ENCODE measurements at regions not wholly inside any gene's neighbourhood (a gene's known extent, or its start where the extent isn't known, plus 50 kb on each side); places are given as distances from the start of the nearest gene placed in this dataset.
"Not testable (repeated sequence)": the region's sequence is repeated elsewhere in the genome, so short reads cannot be mapped to it uniquely, and the experiment has no call there.

- DNase-seq (ENCODE audit: extremely low read depth in 1 of 2, low read depth in 1 of 2) = no peak
Observed at GRCh38 chr16:88298181-88298832, 84.5 kb upstream of the ZNF469 start.

DNA sequence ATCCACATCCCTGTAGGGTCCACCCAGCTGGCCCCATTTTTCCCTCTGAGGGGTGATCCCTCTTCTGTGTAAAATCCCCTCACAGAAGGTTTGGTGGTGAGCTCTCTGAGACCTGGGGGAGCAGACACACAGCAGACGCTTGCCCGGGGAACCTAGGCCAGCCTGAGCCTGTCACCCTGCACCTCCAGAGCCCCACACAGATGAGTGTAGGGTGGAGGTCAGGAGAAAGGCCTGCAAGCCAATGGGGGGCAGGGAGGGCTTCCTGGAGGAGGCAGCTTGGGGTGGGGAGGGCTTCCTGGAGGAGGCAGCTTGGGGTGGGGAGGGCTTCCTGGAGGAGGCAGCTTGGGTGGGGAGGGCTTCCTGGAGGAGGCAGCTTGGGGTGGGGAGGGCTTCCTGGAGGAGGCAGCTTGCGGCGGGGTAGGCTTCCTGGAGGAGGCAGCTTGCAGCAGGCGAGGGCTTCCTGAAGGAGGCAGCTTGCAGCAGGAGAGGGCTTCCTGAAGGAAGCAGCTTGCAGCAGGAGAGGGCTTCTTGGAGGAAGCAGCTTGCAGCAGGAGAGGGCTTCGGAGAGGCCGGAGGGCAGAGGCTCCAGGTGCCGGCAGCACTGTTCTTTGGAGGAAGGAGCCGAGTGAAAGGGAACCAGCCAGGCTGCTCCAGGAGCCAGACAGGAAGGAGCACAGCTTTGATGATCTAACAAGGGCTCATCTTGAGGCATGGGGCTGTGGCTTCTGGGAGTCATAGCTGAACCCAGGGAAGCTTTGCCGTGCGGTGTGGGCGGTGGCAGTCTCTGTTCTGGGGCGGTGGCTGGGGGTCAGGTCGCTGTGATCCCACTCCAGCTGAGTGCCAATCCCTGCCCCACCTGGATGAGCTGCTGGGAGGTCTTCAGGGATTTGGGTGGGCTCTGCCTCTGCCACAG lies 83.7 kb upstream of the ZNF469 start:
- DNase-seq (ENCODE audit: extremely low read depth in 1 of 2, low read depth in 1 of 2) = no peak

- DNase-seq (ENCODE audit: extremely low read depth in 1 of 2, low read depth in 1 of 2) = no peak
Observed at GRCh38 chr16:88299751-88300462, 82.9 kb upstream of the ZNF469 start.

DNA sequence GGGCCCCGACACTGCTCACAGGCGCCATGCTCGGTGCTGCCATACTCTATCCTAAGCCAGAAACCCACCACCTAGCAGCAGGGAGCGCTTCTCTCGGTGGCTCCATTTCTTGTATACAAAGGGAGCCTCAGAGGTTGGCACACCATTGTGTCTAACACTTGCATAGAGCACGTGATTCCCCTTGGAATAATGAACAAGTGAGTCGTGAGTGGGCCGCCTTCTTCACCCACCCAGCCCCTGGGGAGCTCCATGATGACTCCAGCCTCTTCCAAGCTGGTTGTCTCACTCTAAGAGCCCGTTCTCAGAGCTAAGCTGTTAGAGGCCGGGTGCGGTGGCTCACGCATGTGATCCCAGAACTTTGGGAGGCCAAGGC lies 82.3 kb upstream of the ZNF469 start:
- DNase-seq (ENCODE audit: extremely low read depth in 1 of 2, low read depth in 1 of 2) = no peak

- DNase-seq (ENCODE audit: extremely low read depth in 1 of 2, low read depth in 1 of 2) = no peak
Observed at GRCh38 chr16:88301431-88301830, 81.3 kb upstream of the ZNF469 start.

- no peak for DNase-seq (ENCODE audit: extremely low read depth in 1 of 2, low read depth in 1 of 2)
Observed at GRCh38 chr16:88301886-88302285, 80.9 kb upstream of the ZNF469 start.

GRCh38 chr16:88302666-88303065 lies 80.1 kb upstream of the ZNF469 start:
- no peak for DNase-seq (ENCODE audit: extremely low read depth in 1 of 2, low read depth in 1 of 2)

DNA sequence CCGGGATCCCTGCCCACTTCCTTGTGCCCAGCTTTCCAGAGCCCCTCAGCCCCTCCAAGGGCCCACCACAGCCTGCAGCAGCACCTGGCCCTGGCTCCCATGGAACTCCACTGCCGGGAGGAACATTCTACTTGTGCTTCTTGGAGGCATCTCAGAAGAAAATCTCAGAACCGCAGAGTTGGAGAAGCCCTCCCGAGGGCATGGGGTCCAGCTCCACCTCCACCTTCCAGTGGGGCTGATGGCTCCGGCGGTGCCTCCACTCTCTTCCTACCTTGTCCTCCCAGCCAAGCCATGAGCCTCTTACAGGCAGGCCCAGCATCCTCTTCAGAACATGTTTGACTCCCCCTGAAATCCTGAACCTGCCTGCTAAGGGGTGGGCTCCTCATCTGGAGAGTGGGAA lies 79.4 kb upstream of the ZNF469 start:
- no peak for DNase-seq (ENCODE audit: extremely low read depth in 1 of 2, low read depth in 1 of 2)

GRCh38 chr16:88303890-88304819 lies 78.6 kb upstream of the ZNF469 start:
- DNase-seq (ENCODE audit: extremely low read depth in 1 of 2, low read depth in 1 of 2) = no peak

GRCh38 chr16:88305176-88305575 lies 77.6 kb upstream of the ZNF469 start:
- DNase-seq (ENCODE audit: extremely low read depth in 1 of 2, low read depth in 1 of 2) = no peak

GRCh38 chr16:88306411-88306810 lies 76.3 kb upstream of the ZNF469 start:
- no peak for DNase-seq (ENCODE audit: extremely low read depth in 1 of 2, low read depth in 1 of 2)

GRCh38 chr16:88306860-88307545 lies 75.8 kb upstream of the ZNF469 start:
- DNase-seq (ENCODE audit: extremely low read depth in 1 of 2, low read depth in 1 of 2) = no peak

DNA sequence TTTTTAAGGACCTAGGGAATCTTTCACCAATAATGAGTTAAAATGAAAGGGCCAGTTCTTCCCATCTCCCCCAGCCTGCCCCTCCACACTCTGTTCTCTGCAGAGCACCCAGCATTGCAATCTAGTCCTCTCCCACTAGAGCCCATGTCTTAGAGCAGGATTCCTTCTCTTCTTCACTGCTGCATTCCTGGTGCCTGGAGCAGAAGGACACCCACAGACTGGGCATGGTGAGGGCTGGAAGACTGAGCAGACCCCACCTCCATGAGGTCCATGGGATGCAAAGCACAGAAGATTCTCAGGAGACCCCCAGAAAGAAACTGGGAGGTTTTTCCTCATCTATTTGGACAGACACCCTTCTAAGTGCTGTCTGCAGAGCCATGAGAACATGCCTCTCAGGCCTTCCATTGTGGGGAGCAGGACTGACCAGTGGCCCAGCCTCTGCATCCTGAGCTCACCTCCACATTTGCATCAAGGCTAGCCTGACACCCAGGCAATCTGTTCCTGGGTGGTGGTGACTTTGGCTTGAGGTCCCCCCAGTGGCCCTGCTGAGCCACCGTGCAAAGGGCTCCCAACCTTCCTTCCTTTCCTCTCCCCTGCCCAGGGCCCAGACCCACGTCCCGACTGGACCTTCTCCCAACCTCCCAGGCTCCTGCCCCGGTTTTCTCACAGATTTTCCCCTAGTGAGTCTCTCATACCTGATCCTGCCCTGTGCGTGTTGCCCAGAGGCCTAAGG lies 74.2 kb upstream of the ZNF469 start:
- no peak for DNase-seq (ENCODE audit: extremely low read depth in 1 of 2, low read depth in 1 of 2)

GRCh38 chr16:88309174-88309907 lies 73.4 kb upstream of the ZNF469 start:
- DNase-seq (ENCODE audit: extremely low read depth in 1 of 2, low read depth in 1 of 2) = no peak

DNA sequence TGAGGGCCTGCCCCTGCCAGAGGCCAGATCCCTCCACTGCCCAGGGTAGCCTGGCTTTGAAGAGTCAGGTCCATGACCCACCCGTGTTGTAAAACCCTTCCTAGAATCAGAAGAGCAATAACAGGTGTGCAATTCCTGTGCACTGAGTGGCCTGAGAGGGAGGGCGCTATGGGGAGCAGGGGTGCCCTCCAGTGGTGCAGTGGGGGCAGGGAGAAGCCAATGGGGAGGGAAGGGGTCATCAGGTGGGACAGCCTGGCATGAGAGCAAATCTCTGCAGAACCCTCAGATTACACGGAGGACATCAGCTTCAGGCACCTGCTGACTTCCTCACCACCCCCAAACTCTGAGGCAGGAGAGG lies 72.9 kb upstream of the ZNF469 start:
- no peak for DNase-seq (ENCODE audit: extremely low read depth in 1 of 2, low read depth in 1 of 2)

- DNase-seq (ENCODE audit: extremely low read depth in 1 of 2, low read depth in 1 of 2) = no peak
Observed at GRCh38 chr16:88310796-88311605, 71.8 kb upstream of the ZNF469 start.

GRCh38 chr16:88311860-88312259 lies 70.9 kb upstream of the ZNF469 start:
- DNase-seq (ENCODE audit: extremely low read depth in 1 of 2, low read depth in 1 of 2) = not testable (repeated sequence)

- DNase-seq (ENCODE audit: extremely low read depth in 1 of 2, low read depth in 1 of 2) = no peak
Observed at GRCh38 chr16:88312732-88313131, 70.0 kb upstream of the ZNF469 start.

Data from stimulated activated CD8-positive, alpha-beta memory T cell treated with anti-CD3 and anti-CD28 coated beads, Interleukin-7, amount 100 ng/mL, for 48 hours (primary cell).